ENCODE measurements at regions not wholly inside any gene's neighbourhood (a gene's known extent, or its start where the extent isn't known, plus 50 kb on each side); places are given as distances from the start of the nearest gene placed in this dataset.
"Not testable (repeated sequence)": the region's sequence is repeated elsewhere in the genome, so short reads cannot be mapped to it uniquely, and the experiment has no call there.

- Histone ChIP-seq H3K27ac (ENCODE audit: insufficient read depth, low read depth, low read length, poor library complexity, severe bottlenecking) (no peak overlapping the region), H3K36me3 (ENCODE audit: control insufficient read depth, insufficient read depth, low read length) (no peaks in the 10 kb centered on the region), H3K9me3 (ENCODE audit: control insufficient read depth, low read length) (no peaks in the 10 kb centered on the region), H3K4me3 (ENCODE audit: insufficient read depth, low read depth, low read length) (no peak overlapping the region), H3K4me1 (ENCODE audit: control insufficient read depth, insufficient read depth, low read length) (no peaks in the 10 kb centered on the region), H3K27me3 (ENCODE audit: control insufficient read depth, insufficient read depth, low read length, poor library complexity, severe bottlenecking) (no peaks in the 10 kb centered on the region)
- WGBS, 2 experiments: 90 to 93% methylated on average over 1 of the region's 1 CpG
Measured at GRCh38 chr7:123327661-123328060, 127.9 kb upstream of the SLC13A1 start.

- Histone ChIP-seq H3K27me3 (ENCODE audit: control insufficient read depth, insufficient read depth, low read length, poor library complexity, severe bottlenecking) (no peaks in the 10 kb centered on the region), H3K9me3 (ENCODE audit: control insufficient read depth, low read length) (no peaks in the 10 kb centered on the region), H3K27ac (ENCODE audit: insufficient read depth, low read depth, low read length, poor library complexity, severe bottlenecking) (no peak overlapping the region), H3K4me3 (ENCODE audit: insufficient read depth, low read depth, low read length) (no peak overlapping the region), H3K4me1 (ENCODE audit: control insufficient read depth, insufficient read depth, low read length) (no peaks in the 10 kb centered on the region), H3K36me3 (ENCODE audit: control insufficient read depth, insufficient read depth, low read length) (no peaks in the 10 kb centered on the region)
- 87 to 95% methylated on average over 2 of the region's 2 CpGs for WGBS, 2 experiments
Measured at GRCh38 chr7:123324283-123324682, 124.5 kb upstream of the SLC13A1 start.

- H3K4me3 ChIP-seq (ENCODE audit: insufficient read depth, low read depth, low read length): no peak overlapping the region
- no peaks in the 10 kb centered on the region for H3K9me3 ChIP-seq (ENCODE audit: control insufficient read depth, low read length)
- no peaks in the 10 kb centered on the region for H3K4me1 ChIP-seq (ENCODE audit: control insufficient read depth, insufficient read depth, low read length)
- H3K27ac ChIP-seq (ENCODE audit: insufficient read depth, low read depth, low read length, poor library complexity, severe bottlenecking): no peak overlapping the region
- no peaks in the 10 kb centered on the region for H3K27me3 ChIP-seq (ENCODE audit: control insufficient read depth, insufficient read depth, low read length, poor library complexity, severe bottlenecking)
- no peaks in the 10 kb centered on the region for H3K36me3 ChIP-seq (ENCODE audit: control insufficient read depth, insufficient read depth, low read length)
Measured at GRCh38 chr7:123323689-123324088, 123.9 kb upstream of the SLC13A1 start.

- not testable (repeated sequence) for H3K36me3 ChIP-seq (ENCODE audit: control insufficient read depth, insufficient read depth, low read length); H3K9me3 ChIP-seq (ENCODE audit: control insufficient read depth, low read length); H3K4me3 ChIP-seq (ENCODE audit: insufficient read depth, low read depth, low read length); H3K4me1 ChIP-seq (ENCODE audit: control insufficient read depth, insufficient read depth, low read length); H3K27me3 ChIP-seq (ENCODE audit: control insufficient read depth, insufficient read depth, low read length, poor library complexity, severe bottlenecking); H3K27ac ChIP-seq (ENCODE audit: insufficient read depth, low read depth, low read length, poor library complexity, severe bottlenecking)
- WGBS, 2 experiments: 87 to 96% methylated on average over 5 of the region's 5 CpGs
Measured at GRCh38 chr7:123321578-123321977, 121.8 kb upstream of the SLC13A1 start.

GRCh38 chr7:123319911-123320310 is 120.1 kb upstream of the SLC13A1 start:
- Histone ChIP-seq H3K27me3 (ENCODE audit: control insufficient read depth, insufficient read depth, low read length, poor library complexity, severe bottlenecking) (no peaks in the 10 kb centered on the region), H3K36me3 (ENCODE audit: control insufficient read depth, insufficient read depth, low read length) (no peaks in the 10 kb centered on the region), H3K4me1 (ENCODE audit: control insufficient read depth, insufficient read depth, low read length) (no peaks in the 10 kb centered on the region), H3K27ac (ENCODE audit: insufficient read depth, low read depth, low read length, poor library complexity, severe bottlenecking) (no peak overlapping the region), H3K9me3 (ENCODE audit: control insufficient read depth, low read length) (no peaks in the 10 kb centered on the region), H3K4me3 (ENCODE audit: insufficient read depth, low read depth, low read length) (no peak overlapping the region)
- 90 to 94% methylated on average over 3 of the region's 3 CpGs for WGBS, 2 experiments

- no peaks in the 10 kb centered on the region for H3K36me3 ChIP-seq (ENCODE audit: control insufficient read depth, insufficient read depth, low read length)
- WGBS, 2 experiments: 82 to 100% methylated on average over 1 of the region's 1 CpG
- no peaks in the 10 kb centered on the region for H3K9me3 ChIP-seq (ENCODE audit: control insufficient read depth, low read length)
- H3K27ac ChIP-seq (ENCODE audit: insufficient read depth, low read depth, low read length, poor library complexity, severe bottlenecking): no peak overlapping the region
- no peaks in the 10 kb centered on the region for H3K4me1 ChIP-seq (ENCODE audit: control insufficient read depth, insufficient read depth, low read length)
- no peaks in the 10 kb centered on the region for H3K27me3 ChIP-seq (ENCODE audit: control insufficient read depth, insufficient read depth, low read length, poor library complexity, severe bottlenecking)
- no peak overlapping the region for H3K4me3 ChIP-seq (ENCODE audit: insufficient read depth, low read depth, low read length)
Measured at GRCh38 chr7:123314886-123315285, 115.1 kb upstream of the SLC13A1 start.

GRCh38 chr7:123308254-123308951 is 108.6 kb upstream of the SLC13A1 start:
- Histone ChIP-seq H3K9me3 (ENCODE audit: control insufficient read depth, low read length) (no peaks in the 10 kb centered on the region), H3K4me3 (ENCODE audit: insufficient read depth, low read depth, low read length) (no peak overlapping the region), H3K4me1 (ENCODE audit: control insufficient read depth, insufficient read depth, low read length) (no peaks in the 10 kb centered on the region), H3K36me3 (ENCODE audit: control insufficient read depth, insufficient read depth, low read length) (no peaks in the 10 kb centered on the region), H3K27me3 (ENCODE audit: control insufficient read depth, insufficient read depth, low read length, poor library complexity, severe bottlenecking) (no peaks in the 10 kb centered on the region), H3K27ac (ENCODE audit: insufficient read depth, low read depth, low read length, poor library complexity, severe bottlenecking) (no peak overlapping the region)
- 91 to 94% methylated on average over 2 of the region's 2 CpGs for WGBS, 2 experiments

GRCh38 chr7:123305840-123306375 is 106.1 kb upstream of the SLC13A1 start:
- H3K27me3 ChIP-seq (ENCODE audit: control insufficient read depth, insufficient read depth, low read length, poor library complexity, severe bottlenecking): no peaks in the 10 kb centered on the region
- no peak overlapping the region for H3K27ac ChIP-seq (ENCODE audit: insufficient read depth, low read depth, low read length, poor library complexity, severe bottlenecking)
- H3K9me3 ChIP-seq (ENCODE audit: control insufficient read depth, low read length): no peaks in the 10 kb centered on the region
- no peak overlapping the region for H3K4me3 ChIP-seq (ENCODE audit: insufficient read depth, low read depth, low read length)
- no peaks in the 10 kb centered on the region for H3K4me1 ChIP-seq (ENCODE audit: control insufficient read depth, insufficient read depth, low read length)
- no peaks in the 10 kb centered on the region for H3K36me3 ChIP-seq (ENCODE audit: control insufficient read depth, insufficient read depth, low read length)
- WGBS, 2 experiments: 95 to 100% methylated on average over 2 of the region's 2 CpGs

- Histone ChIP-seq H3K4me3 (ENCODE audit: insufficient read depth, low read depth, low read length) (no peak overlapping the region), H3K36me3 (ENCODE audit: control insufficient read depth, insufficient read depth, low read length) (no peaks in the 10 kb centered on the region), H3K9me3 (ENCODE audit: control insufficient read depth, low read length) (no peaks in the 10 kb centered on the region), H3K27me3 (ENCODE audit: control insufficient read depth, insufficient read depth, low read length, poor library complexity, severe bottlenecking) (no peaks in the 10 kb centered on the region), H3K27ac (ENCODE audit: insufficient read depth, low read depth, low read length, poor library complexity, severe bottlenecking) (no peak overlapping the region), H3K4me1 (ENCODE audit: control insufficient read depth, insufficient read depth, low read length) (no peaks in the 10 kb centered on the region)
- WGBS, 2 experiments: no CpG with 5 or more reads among the region's 1 CpG
Measured at GRCh38 chr7:123303926-123304325, 104.2 kb upstream of the SLC13A1 start.

- H3K4me1 ChIP-seq (ENCODE audit: control insufficient read depth, insufficient read depth, low read length): no peaks in the 10 kb centered on the region
- no peaks in the 10 kb centered on the region for H3K27me3 ChIP-seq (ENCODE audit: control insufficient read depth, insufficient read depth, low read length, poor library complexity, severe bottlenecking)
- no peaks in the 10 kb centered on the region for H3K36me3 ChIP-seq (ENCODE audit: control insufficient read depth, insufficient read depth, low read length)
- H3K27ac ChIP-seq (ENCODE audit: insufficient read depth, low read depth, low read length, poor library complexity, severe bottlenecking): no peak overlapping the region
- no peak overlapping the region for H3K4me3 ChIP-seq (ENCODE audit: insufficient read depth, low read depth, low read length)
- H3K9me3 ChIP-seq (ENCODE audit: control insufficient read depth, low read length): no peaks in the 10 kb centered on the region
- 96 to 97% methylated on average over 3 to 4 of the region's 4 CpGs for WGBS, 2 experiments
Measured at GRCh38 chr7:123296965-123297364, 97.2 kb upstream of the SLC13A1 start.

All from ectodermal cell (in vitro differentiated cells).